GM12878 (cell line): ENCODE measurements at regions not wholly inside any gene's neighbourhood (a gene's known extent, or its start where the extent isn't known, plus 50 kb on each side); places are given as distances from the start of the nearest gene placed in this dataset.
A peak's percentile ranks its signal among the peaks of the same experiment; 100 is the strongest.

ENCODE experiments used
- ATAC-seq: fragments of 200-7000 bp; cut with Tn5 transposase; 3 replicates; pipeline ENCODE4 v1.9.1; 2020; ENCODE audit warnings: mild to moderate bottlenecking, moderate library complexity
- BruUV-seq: library from RNA; stranded (reverse); fragments of 400-500 nt; replicated peaks from 2 replicates; lab custom pipeline; 2021; lab: Mats Ljungman, UMichigan
- CTCF ChIA-PET: fragments of 300-600 bp; sonication (Branson Sonifier 250); formaldehyde crosslinking; extraction: SDS; loops from one replicate; lab custom pipeline; 2021; ENCODE audit warnings: inconsistent platforms; lab: Yijun Ruan, JAX
- POLR2A ChIA-PET: fragments of 350-600 bp; formaldehyde crosslinking; extraction: SDS; loops from one replicate; lab custom pipeline; 2021; ENCODE audit warnings: inconsistent platforms; lab: Charles Lee
- RAD21 ChIA-PET: fragments of 300-600 bp; sonication (Branson Sonifier 250); formaldehyde crosslinking; loops from one replicate; lab custom pipeline; 2023; ENCODE audit warnings: antibody characterized with exemption; ENCODE audit not compliant: unreplicated experiment; lab: Charles Lee
- SMC1A ChIA-PET: fragments of 300-600 bp; sonication (Branson Sonifier 250); formaldehyde crosslinking; loops from one replicate; lab custom pipeline; 2023; ENCODE audit not compliant: unreplicated experiment, uncharacterized antibody; lab: Charles Lee
- DNase-seq: peaks from one replicate; pipeline ENCODE4 v3.0.0-alpha.2; 2011; ENCODE audit warnings: low read depth, low spot score
- FAIRE-seq: peaks from 3 replicates; lab custom pipeline; 2011; peaks lifted over from hg19 to GRCh38; lab: Jason Lieb, UNC
- H2AFZ ChIP-seq: 2 replicates; pipeline ENCODE4 v1.6.0; 2011; ENCODE audit warnings: low read depth, low read length, control low read depth; ENCODE audit not compliant: control insufficient read depth
- H3K27ac ChIP-seq: 2 replicates; pipeline ENCODE4 v1.5.1; 2011; ENCODE audit warnings: control low read depth; ENCODE audit not compliant: control insufficient read depth, insufficient read depth
- H3K27me3 ChIP-seq, 2 experiments: replicated peaks in 1 of 2; 2 replicates each; pipeline versions ENCODE4 v1.6.0 to v1.6.1; 2011; ENCODE audit warnings: low read length in 1 of 2; ENCODE audit not compliant: control insufficient read depth in 2 of 2, insufficient read depth in 2 of 2
- H3K36me3 ChIP-seq, 2 experiments: 2 replicates each; pipeline ENCODE4 v1.5.1; 2011; ENCODE audit warnings: low read length in 1 of 2; ENCODE audit not compliant: control insufficient read depth in 2 of 2, insufficient read depth in 2 of 2
- H3K4me1 ChIP-seq: 2 replicates; pipeline ENCODE4 v1.6.1; 2011; ENCODE audit warnings: mild to moderate bottlenecking, low read length, moderate library complexity, mixed read lengths; ENCODE audit not compliant: control insufficient read depth, insufficient read depth
- H3K4me2 ChIP-seq: 2 replicates; pipeline ENCODE4 v1.6.0; 2011; ENCODE audit warnings: control low read depth; ENCODE audit not compliant: control insufficient read depth, insufficient read depth
- H3K4me3 ChIP-seq: fragments of 200-600 bp; sonication (generic); 2 replicates; pipeline ENCODE4 v1.5.1; 2016
- H3K79me2 ChIP-seq: 2 replicates; pipeline ENCODE4 v1.6.0; 2011; ENCODE audit warnings: low read length; ENCODE audit not compliant: control insufficient read depth, insufficient read depth
- H3K9ac ChIP-seq: 2 replicates; pipeline ENCODE4 v1.8.0; 2011; ENCODE audit warnings: low read length, control low read depth, mixed read lengths; ENCODE audit not compliant: control insufficient read depth, insufficient read depth
- H3K9me3 ChIP-seq: replicated peaks from 3 replicates; pipeline ENCODE4 v1.5.1; 2011; ENCODE audit warnings: mild to moderate bottlenecking, low read length; ENCODE audit not compliant: control insufficient read depth, insufficient read depth
- H4K20me1 ChIP-seq: 2 replicates; pipeline ENCODE4 v1.6.0; 2011; ENCODE audit not compliant: control insufficient read depth, insufficient read depth
- BACH1 ChIP-seq: fragments of 450-650 bp; IDR thresholded peaks from 2 replicates; pipeline ENCODE4 v1.6.1; 2017; ENCODE audit warnings: mild to moderate bottlenecking, borderline replicate concordance
- CEBPB ChIP-seq, 2 experiments: fragments of 150-350 bp in 1 of 2; IDR thresholded peaks; 2 replicates each; pipeline ENCODE4 v1.6.1; 2012 to 2014; ENCODE audit warnings: low read depth in 2 of 2, low read length in 2 of 2, borderline replicate concordance in 1 of 2, inconsistent platforms in 1 of 2
- CREM ChIP-seq: IDR thresholded peaks from 2 replicates; pipeline ENCODE4 v1.6.1; 2014; ENCODE audit warnings: antibody characterized with exemption, low read depth
- E2F8 ChIP-seq: fragments of 450-650 bp; IDR thresholded peaks from 2 replicates; pipeline ENCODE4 v1.6.1; 2018; ENCODE audit warnings: mild to moderate bottlenecking, low read depth, moderate library complexity; ENCODE audit not compliant: partially characterized antibody
- HCFC1 ChIP-seq: fragments of 150-350 bp; IDR thresholded peaks from 2 replicates; pipeline ENCODE4 v1.6.1; 2014; ENCODE audit warnings: low read length
- IKZF1 ChIP-seq: fragments of 450-650 bp; conservative IDR thresholded peaks from 2 replicates; pipeline ENCODE4 v1.6.1; 2017; ENCODE audit warnings: antibody characterized with exemption, mild to moderate bottlenecking
- JUNB ChIP-seq: IDR thresholded peaks from 2 replicates; pipeline ENCODE4 v1.6.1; 2016; ENCODE audit warnings: antibody characterized with exemption, mild to moderate bottlenecking
- NR2F1 ChIP-seq: fragments of 450-650 bp; conservative IDR thresholded peaks from 2 replicates; pipeline ENCODE4 v1.6.1; 2017; ENCODE audit warnings: mild to moderate bottlenecking
- PKNOX1 ChIP-seq: fragments of 450-650 bp; IDR thresholded peaks from 2 replicates; pipeline ENCODE4 v1.6.1; 2016; ENCODE audit warnings: mild to moderate bottlenecking
- RAD21 ChIP-seq: IDR thresholded peaks from 2 replicates; pipeline ENCODE4 v1.6.1; 2011; ENCODE audit warnings: mild to moderate bottlenecking, low read depth, low read length, moderate library complexity; ENCODE audit not compliant: insufficient read depth
- RAD51 ChIP-seq: fragments of 450-650 bp; IDR thresholded peaks from 2 replicates; pipeline ENCODE4 v1.6.1; 2016; ENCODE audit warnings: moderate library complexity, mild to moderate bottlenecking, inconsistent platforms
- TCF3 ChIP-seq: IDR thresholded peaks from 2 replicates; pipeline ENCODE4 v1.6.1; 2012; ENCODE audit warnings: low read depth, mild to moderate bottlenecking, low read length, borderline replicate concordance; ENCODE audit not compliant: insufficient read depth
- WGBS: methylation state at CpG from one replicate; pipeline ENCODE4 v1.1.6; 2016; ENCODE audit warnings: low lambda C conversion rate; ENCODE audit not compliant: insufficient replicate concordance, insufficient coverage; ENCODE audit errors: missing lambda C conversion rate; 5-methylcytosine and 5-hydroxymethylcytosine counted together
- in situ Hi-C: fragments of 300-500 bp; cut with MboI; formaldehyde crosslinking; loops from 9 replicates; pipeline ENCODE4 v1.14.3; 2018; ENCODE audit warnings: mixed read lengths
- intact Hi-C: fragments of 100-400 bp; cut with micrococcal nuclease; formaldehyde crosslinking; loops from one replicate; pipeline ENCODE4 v1.14.2; 2022; ENCODE audit not compliant: unreplicated experiment

DNA sequence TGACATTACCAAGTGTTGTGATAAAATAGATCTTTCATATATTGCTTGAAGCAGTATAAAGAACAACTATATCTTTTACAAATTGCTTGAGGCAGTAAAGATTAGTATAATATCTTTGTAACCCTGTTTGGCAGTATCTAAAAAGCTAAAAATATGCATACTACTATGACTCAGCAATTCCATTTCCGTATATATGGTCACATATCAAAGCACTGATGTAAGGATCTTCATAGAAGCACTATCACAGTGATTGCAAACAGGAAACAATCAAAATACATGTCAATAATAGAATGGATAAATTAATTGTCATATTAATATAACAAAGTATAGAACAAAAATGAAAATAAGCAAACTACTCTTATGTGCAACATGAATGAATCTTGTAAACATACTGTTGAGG is 158.4 kb upstream of the IGF1 start:
- H3K9ac ChIP-seq = no peak overlapping the region
- H4K20me1 ChIP-seq = no peaks in the 10 kb centered on the region
- FAIRE-seq (no peak), ATAC-seq (peak; percentile 30; the same call in 1 of the 3 replicates), DNase-seq (no peak)
- SMC1A ChIA-PET = no interaction called here
- no peak overlapping the region for H3K4me2 ChIP-seq
- POLR2A ChIA-PET = no interaction called here
- in situ Hi-C loops (no loop called here), intact Hi-C loops (no loop called here)
- H3K4me3 ChIP-seq = no peak overlapping the region
- WGBS = 5% methylated on average over 1 of the region's 1 CpG
- no peak overlapping the region for H3K27ac ChIP-seq
- H3K4me1 ChIP-seq = no peaks in the 10 kb centered on the region
- TF ChIP-seq E2F8 (no peak), IKZF1 (no peak), PKNOX1 (no peak), CEBPB (IDR thresholded peaks at IDR 0.05; ENCODE audit: borderline replicate concordance in 1 of 2, low read depth in 2 of 2, low read length in 2 of 2) (no peak), JUNB (peak; percentile 23; the same call in 1 of the 2 replicates), CREM (no peak), NR2F1 (no peak), BACH1 (0 out of 2 replicates have a peak, but pooled peaks have one; percentile 58), RAD21 (no peak), HCFC1 (no peak), TCF3 (no peak), RAD51 (no peak)
- RAD21 ChIA-PET = no interaction called here
- H2AFZ ChIP-seq = no peak overlapping the region
- BruUV-seq = no TSS peak
- no peaks in the 10 kb centered on the region for H3K79me2 ChIP-seq
- CTCF ChIA-PET = no interaction called here
- H3K9me3 ChIP-seq = no peaks in the 10 kb centered on the region; the same call in 2 of the 3 replicates
- H3K27me3 ChIP-seq = no peaks in the 10 kb centered on the region
- H3K36me3 ChIP-seq = no peaks in the 10 kb centered on the region
